CD4-positive, alpha-beta T cell treated with Interleukin-15 for 1 hour (primary cell): ENCODE measurements at regions not wholly inside any gene's neighbourhood (a gene's known extent, or its start where the extent isn't known, plus 50 kb on each side); places are given as distances from the start of the nearest gene placed in this dataset.

Experiments used
- DNase-seq: peaks from one replicate; pipeline ENCODE4 v3.0.0-alpha.2; 2020

DNA sequence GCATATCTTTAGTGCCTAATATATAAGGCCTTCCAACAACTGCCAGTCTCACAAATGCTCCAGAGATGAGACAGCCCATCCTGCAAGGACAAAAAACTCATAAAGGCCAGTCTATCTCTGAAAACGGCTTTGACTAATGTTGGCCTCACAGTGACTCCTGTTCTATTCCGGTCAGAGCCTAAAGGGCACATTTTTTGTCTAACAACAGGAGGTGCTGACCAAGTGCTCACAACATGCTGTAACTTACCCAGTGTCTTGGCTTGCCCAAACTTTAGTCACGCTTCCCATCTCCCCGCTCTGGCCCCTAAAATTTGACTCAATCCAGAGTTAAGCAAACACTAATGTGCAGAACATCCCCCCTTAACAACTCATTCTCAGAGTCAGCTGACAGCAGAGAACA, 1411.2 kb upstream of the MIR17HG start:
- DNase-seq, result no peak

DNA sequence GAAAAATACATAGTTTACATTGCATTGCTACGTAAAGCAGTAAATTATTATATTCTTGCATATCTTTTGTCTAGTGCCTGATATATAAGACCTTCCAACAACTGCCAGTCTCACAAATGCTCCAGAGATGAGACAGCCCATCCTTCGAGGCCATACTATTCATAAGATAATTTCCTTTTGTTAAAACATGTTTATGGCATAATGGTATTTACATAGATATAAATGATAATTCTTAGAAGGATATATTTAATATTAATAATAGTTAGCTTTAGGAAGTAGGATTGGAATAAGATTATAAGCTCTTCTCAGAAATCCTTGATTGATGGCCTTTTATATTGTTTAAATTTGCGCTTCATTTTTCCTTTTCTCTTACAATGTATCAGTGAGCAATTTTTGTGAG, 1410.1 kb upstream of the MIR17HG start:
- DNase-seq, result no peak

DNA sequence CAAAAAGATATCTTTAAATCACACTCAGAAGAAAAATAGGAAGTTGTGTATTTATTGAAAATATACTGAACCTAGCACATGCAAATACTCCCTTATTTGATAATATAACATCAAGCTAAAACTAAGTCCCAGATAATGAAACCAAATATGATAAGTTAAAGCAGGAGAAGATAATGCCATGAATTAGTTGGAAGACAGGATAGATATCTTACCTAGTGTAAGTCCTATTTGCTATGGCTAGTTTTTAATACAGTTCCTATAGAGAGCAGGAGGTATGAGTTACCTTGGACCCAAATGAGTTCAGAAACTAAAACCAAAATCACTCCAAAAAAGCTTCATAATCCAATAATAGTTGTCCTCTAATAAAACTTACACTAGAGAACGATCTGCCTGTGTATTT, 1407.1 kb upstream of the MIR17HG start:
- no peak for DNase-seq

DNA sequence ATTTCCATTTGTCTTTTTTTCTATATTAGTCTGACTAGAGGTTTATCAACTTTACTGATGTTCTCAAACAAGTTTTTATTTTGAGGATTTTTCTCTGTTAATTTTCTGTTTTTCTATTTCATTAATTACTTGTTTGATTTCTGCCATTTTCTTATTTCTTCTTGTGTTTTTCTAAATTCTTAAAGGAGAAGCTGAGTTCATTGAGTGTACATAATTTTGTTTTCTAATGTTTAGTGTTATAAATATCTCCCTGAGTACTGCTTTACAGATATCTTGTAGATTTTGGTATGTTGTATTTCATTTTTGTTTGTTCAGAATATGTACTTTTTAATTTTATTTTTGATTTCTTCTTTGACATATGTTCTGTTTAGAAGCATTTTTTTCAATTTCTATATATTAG, 1404.3 kb upstream of the MIR17HG start:
- no peak for DNase-seq

DNA sequence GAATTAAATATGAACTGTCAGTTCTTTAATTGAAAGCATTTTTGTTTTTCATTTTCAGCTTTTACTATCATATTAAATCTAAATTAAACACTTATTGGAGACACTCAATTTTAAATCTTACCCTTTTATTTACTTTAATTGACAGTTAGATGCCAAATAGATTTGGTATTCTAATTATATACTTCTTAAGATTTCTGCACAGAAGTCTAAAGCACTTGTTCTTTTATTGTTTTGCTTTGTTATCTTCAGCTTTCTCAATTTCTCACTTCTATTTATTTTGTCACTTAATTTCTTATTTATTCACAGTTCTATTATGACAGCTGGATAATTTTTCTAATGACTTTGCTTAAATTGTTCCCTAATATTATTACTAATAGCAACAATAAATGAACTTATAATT, 1397.3 kb upstream of the MIR17HG start:
- DNase-seq, result no peak

DNA sequence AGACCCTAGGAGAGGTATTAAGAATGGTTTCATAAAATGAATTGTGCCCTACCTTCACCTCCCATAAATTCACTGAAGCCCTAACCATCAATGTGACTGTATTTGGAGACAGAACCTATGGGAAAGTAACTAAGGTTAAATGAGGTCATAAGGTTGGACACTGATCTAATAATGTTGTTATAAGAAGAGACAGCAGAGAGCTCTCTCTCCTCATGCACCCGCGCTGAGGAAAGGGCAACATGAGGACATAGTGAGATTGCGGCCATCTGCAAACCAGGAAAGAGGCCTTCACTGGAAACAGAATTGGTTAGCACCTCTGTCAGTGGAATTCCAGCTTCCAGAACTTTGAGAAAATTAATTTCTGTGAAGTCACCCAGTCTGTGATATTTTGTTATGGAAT, 1396.1 kb upstream of the MIR17HG start:
- DNase-seq, result no peak

DNA sequence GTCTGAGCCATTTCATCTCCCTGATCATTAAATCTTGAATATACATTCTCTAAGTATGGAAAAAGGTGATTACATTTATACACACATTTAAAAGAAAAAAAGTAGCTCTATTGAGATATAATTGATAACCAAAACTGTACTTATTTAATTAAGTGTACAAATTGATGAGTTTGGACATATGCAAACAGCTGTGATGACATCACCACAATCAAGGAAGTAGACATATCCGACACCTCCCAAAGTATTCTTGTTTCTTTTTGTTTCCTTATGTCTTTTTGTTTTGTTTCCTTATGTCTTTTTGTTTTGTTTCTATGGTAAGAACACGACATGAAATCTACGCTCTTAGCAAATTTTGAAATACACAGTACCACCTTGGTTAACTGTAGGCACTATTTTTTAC, 1393.9 kb upstream of the MIR17HG start:
- DNase-seq, result no peak

DNA sequence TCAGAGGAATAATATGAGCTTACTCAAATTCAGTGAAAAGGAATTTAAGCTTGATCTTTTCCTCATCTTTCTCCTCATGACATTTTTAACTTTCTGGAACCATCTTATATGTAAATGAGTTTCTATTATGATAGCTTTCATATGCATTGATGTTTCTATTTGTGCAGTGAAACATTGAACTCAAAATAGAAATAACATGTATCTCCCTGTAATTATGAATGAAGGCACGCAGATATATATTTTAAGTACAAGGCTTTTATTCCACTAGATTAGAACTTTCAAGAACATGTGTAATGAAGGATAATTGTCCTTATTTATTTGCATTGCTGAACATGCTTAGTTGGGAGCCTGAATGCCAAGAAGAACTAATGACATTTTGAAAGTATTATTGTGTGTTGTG, 1391.7 kb upstream of the MIR17HG start:
- DNase-seq, result no peak

DNA sequence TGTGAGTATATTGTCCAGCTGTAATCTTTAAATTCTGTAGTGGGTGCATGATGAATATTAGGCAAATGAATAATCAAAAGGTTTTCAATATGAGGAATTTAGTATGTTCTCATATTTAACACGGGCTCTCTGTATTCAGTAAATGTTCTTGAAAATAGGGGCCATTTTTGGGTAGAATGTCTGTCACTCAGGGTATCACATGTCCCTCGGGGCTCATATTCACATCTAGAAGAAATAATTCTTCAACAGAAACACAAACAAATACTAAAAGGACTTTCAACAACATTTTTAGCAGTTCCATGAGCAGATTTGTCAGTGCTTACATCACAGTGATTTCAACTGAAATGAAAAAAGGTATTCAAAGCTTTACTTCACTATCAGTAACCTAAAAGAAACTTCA, 1388.4 kb upstream of the MIR17HG start:
- no peak for DNase-seq

DNA sequence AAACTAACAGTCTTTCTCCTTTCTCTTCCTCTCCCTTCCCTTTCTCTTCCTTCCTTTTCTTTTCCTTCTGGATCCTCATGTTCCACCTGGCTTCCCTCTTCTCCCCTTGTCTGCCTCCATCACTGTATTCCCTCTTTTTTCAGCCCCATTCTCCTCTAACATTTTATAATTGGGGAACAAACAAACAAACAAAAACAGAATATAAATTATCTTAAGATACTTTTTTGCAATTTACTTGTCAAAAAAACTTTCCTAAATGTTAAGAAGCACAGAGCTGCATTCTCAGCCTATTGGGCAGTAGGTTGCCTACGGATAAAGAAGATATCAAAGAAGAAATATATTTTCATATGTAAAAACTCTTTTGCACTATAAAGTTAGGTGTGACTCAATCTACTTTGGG, 1382.2 kb upstream of the MIR17HG start:
- no peak for DNase-seq

DNA sequence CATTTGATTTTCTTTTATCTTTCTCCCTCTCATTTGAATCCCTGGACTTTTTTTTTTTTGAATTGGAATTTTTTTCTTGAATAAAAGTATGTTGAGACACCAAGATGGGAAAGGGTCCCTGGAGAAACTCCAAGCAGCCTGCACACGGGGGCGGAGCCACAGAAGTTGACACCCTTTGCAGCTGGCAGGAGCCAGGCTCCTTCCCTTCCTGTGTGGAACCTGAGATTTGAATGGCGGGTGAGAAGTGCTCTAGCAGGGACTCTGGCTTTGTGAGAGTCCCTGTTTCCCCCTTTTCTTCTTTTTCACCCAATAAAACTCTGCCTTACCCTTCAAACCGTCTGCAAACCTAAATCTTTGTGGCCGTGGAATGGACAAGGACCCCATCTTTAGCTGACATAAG, 1381.0 kb upstream of the MIR17HG start:
- no peak for DNase-seq

DNA sequence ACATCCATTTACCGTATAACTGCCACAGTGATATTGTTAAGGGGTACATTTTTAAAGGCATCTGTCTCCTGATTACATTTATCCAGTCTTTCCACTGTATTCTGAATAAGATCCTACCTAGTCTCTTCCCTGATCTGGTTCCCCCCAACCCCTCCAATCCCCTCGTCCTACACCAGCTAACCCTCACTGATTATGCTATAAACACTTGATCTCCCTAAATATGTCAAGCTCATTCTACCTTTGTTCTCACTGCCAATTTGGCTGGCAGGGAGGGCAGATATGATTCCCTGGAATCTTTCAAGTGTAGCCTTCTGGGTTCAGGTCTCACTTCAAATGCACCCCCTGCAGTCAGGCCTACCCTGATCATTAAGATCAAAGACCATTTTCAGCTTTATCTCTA, 1379.8 kb upstream of the MIR17HG start:
- no peak for DNase-seq

DNA sequence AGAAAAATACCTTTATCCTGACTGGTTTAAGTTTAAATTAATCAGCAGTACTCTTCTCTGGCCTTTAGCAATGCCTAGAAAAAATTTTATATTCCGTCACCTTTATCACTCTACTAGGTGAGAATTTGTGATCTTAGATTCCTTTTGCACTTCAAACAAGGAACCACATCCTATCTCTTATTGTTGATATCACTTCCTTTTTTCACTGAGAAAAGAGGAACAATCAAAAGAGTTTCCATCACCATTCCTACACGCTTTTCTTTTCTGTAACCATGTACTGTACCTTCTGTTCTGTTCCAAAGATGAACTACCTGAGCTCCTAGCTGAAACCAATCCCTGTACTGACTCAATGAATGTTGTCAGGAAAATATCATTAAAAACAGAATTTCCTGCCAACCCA, 1379.0 kb upstream of the MIR17HG start:
- no peak for DNase-seq

DNA sequence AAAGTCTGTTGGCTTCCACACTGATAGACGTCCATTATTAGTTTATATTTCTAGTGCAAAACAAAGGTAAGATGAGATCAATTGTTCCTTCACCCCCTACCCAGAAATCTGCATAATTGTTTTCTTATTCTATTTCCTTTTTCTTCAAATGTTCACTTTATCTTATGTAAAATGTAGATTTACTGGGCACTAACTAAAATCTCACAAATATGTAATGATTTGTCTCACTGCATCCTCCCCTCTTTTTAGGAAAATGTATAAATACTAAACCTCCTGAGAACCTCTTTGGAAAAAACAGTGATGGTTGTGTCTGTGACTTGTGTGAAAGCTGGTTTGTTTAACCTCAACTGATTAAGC, 1377.2 kb upstream of the MIR17HG start:
- no peak for DNase-seq

DNA sequence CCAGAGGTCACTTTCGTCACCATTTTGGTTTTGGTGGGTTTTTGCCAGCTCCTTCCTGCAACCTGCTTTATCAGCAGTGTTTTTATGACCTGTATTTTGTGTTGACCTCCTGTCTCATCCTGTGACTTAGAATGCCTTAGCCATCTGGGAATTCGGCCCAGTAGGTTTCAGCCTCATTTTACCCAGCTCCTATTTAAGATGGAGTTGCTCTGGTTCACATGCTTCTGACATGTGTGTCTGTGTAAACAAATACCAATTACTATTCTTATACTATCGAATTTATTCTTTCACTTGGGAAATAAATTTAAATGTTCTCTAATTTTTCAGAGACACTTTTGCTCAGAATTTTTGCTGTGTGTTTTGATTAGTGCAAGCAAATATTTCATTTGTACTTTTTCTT, 1370.3 kb upstream of the MIR17HG start:
- no peak for DNase-seq

DNA sequence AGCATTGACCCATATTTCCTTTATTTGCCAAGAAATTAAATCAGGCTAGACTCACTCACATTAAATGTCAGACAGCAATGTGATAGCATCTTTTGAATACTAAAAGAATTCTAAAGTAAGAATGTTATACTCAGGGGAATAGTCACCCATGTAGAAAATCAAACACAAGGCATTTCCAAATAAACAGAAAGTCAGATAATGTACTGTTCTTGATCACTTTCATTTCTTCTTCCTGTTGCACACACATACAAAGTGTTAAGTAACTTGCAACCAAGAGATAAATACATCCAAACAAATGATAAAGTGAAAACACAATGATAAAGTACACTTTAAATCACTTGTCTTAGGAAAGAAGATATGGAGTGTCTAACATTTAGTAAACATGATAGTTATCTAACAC, 1366.6 kb upstream of the MIR17HG start:
- no peak for DNase-seq

DNA sequence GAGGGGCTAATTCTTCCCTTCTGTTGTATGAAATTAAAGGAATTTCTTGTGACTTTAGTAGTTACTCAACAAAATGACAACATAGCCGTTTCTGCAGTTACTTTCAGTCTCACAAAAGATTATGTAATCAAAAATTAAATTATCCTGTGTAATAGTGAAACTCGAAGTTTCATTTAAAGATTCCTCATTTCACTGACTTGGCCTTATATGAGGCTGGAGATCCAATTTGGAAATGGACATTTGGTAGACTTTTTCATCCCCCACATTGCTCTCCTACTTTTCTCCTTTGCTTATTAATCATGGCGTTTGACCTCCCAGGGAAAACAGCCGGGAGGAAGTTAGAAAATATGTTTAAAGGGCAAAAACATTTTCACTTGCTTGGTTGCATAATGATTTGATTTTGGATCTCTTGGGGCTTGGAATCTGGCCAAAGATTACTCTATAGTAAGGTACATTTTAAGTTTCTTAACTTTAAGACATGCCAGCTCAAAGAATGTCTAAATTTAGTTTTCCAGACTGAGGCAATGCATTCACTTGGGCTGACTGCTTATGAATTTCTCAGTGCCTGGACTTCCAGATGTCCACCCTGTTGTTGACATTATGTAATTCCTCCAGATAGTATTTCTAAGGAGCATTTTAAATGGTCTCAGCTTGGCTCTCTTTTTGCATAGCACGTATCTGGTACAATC, 1364.9 kb upstream of the MIR17HG start:
- DNase-seq, result no peak

DNA sequence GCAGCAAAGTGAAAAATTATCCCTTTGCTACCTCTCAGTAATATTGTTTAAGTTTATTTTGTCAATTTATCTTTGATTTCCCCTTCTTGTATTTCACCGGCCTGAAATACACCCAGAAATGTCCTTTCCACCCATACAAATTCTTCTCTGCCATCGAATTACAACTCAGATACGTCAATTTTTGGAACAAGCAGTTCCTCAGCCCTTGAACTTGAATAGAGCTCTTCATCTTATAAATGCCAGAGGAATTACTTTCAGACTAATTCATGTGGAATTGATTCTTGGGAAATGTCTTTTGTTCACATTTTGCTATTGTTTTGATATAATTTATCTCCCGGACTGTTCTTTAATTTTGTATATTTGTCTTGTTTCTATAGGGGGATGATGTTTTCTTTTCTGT, 1359.3 kb upstream of the MIR17HG start:
- no peak for DNase-seq

DNA sequence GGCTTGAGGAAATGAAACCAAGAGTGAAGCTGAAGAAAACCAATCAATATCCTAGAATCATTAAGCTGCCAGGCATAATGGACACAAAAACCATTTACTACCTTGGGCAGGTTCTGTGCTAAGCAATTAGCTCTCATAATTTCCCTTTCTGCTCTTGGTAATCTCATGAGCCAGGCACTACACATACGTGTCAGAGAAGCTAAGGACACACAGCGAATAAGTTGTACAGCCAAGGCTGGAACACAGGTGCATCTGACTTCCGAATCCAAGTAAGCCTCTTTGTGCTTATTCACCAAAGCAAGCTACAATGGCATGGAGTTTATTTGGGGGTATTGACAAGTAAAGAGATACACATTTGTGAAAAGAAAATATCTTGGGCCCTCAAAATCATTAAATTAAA, 1343.9 kb upstream of the MIR17HG start:
- DNase-seq, result no peak

DNA sequence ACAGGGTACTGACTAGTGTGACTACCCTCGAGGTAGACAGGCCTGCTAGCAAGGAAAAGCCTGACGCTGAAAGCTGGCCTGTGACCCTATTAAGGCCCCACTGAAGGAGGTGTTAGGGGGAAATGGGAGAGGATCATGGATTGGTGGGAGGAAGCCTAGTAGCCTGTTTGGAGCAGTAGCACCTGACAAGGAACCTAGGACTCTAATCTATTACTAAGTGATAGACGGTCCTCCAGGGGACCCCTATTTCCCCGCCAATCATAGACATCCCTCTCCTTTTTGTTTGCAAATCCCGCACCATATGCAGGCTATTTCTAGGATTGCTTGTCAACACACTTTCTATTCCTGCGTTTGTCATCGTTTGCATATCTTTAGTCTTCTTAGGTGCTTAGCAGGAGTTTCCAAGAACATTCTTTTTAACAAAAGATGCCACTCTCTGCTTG, 1338.8 kb upstream of the MIR17HG start:
- no peak for DNase-seq

DNA sequence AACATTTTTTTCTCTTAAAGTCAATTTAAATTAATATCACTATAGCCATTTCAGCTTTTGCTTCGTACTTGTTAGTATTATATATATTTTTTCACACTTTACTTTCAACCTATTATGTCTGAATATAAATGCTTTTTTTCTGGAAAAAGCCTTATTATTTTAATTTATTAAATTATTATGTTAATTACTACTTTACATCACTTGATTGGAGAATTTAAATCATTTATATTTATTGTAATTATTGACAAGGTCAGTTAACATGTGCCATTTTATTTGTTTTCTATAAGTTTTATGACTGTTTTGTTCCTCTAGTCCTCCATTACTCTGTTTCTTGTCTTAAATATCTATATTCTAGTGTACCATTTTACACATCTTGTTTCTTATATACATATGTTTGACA, 1333.4 kb upstream of the MIR17HG start:
- no peak for DNase-seq

DNA sequence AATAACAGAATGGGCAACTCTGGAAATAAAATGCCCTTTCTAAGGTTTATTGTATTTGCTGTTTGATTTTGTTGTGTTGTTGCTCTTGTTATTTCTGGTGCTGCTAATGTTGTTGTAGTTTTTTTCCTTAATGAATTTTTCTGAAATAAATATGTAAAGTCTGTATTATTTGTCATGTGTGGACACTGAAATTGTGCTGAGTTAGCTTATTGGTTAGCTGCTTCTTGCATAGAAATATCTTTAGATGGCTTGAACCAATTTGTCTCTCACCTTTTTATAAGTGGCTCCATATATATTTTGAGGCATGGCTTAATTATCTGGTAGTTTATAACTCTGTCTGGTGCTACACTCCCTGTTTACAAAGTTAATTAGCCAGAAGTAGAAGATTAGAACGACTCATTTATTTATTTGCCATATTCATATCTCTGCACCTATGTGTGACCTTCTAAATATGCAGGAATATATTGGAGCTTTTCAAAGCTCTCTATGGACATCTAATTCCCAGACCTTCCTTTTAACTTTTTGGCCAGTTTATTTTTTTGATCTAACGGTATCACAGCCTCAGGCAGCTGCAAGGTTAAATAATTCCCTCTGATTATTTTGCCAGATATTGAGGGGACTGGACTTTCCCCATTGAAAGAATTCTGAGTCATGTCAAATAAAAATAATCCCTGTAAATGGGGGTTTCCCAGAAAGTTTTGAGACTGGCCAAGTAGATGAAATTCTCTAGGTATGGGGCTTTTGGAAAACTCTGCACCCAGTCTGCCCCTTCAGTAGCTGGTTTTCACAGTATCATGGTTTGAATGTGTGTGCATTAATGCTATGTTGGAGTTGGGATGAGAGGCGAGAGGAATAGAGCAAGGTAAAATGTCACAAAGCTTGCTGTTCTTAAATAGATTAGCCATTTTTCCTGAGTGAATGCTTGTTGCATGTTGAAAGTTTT, 1331.7 kb upstream of the MIR17HG start:
- DNase-seq, result no peak

DNA sequence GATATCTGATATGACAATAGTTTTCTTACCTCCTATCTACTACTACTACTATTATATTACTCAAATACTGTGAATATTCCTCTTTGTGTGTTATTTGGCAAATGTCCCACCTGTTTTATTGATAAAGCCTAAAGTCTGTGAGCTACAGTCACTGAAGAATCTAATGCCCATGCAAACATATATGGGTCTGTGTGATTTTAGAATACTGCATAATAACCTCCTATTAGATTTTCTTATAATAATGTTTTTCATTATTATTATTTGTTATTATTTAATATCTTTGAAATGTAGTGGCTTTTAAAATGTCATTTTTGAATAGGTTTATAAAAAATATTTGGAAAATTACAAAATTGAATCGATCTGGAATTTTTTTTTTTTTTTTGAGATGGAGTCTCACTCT, 1330.8 kb upstream of the MIR17HG start:
- no peak for DNase-seq

DNA sequence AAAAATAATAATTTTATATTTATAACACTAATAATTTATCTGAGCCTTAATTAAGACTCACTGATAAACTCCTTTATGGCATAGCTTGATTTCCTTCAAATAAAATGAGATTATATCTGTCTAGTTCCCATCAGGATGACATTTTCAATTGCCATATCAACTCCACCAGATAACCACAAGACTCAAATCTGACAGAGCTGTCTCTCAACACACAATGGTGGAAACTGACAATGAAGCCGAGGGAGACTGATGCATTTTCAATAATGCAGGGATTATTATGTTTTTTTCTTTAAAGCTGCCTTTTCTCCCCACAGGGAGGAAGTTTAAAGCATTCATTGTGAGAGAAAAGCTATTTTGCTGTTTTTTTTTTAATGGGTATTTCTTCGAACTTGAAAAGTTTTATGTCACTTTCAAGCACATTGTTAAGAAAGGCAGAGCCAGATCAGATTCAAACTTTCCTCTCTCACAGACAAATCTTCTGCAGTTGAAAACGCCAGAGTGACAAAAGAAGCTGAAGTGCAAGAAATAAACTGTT, 1326.9 kb upstream of the MIR17HG start:
- no peak for DNase-seq
